ENCODE measurements at regions not wholly inside any gene's neighbourhood (a gene's known extent, or its start where the extent isn't known, plus 50 kb on each side); places are given as distances from the start of the nearest gene placed in this dataset.

GRCh38 chr5:33043343-33043997 is 332.3 kb downstream of the NPR3 start:
- DNase-seq (ENCODE audit: insufficient read length) = no peak
- TF ChIP-seq TAF1 (IDR thresholded peaks at IDR 0.05; ENCODE audit: borderline replicate concordance, low read depth, low read length) = no peak
- no peak for TF ChIP-seq POLR2AphosphoS5 (IDR thresholded peaks at IDR 0.05; ENCODE audit: low read depth, low read length)
- no peak for TF ChIP-seq POLR2A (IDR thresholded peaks at IDR 0.05; ENCODE audit: low read depth, low read length)
- no peak for FAIRE-seq

- FAIRE-seq (no peak), DNase-seq (ENCODE audit: insufficient read length) (no peak)
- TF ChIP-seq TAF1 (IDR thresholded peaks at IDR 0.05; ENCODE audit: borderline replicate concordance, low read depth, low read length) (no peak), POLR2A (IDR thresholded peaks at IDR 0.05; ENCODE audit: low read depth, low read length) (no peak), POLR2AphosphoS5 (IDR thresholded peaks at IDR 0.05; ENCODE audit: low read depth, low read length) (no peak)
These were observed 335.0 kb downstream of the NPR3 start for GRCh38 chr5:33046091-33046490.

GRCh38 chr5:33048315-33048714 is 337.2 kb downstream of the NPR3 start:
- TF ChIP-seq POLR2AphosphoS5 (IDR thresholded peaks at IDR 0.05; ENCODE audit: low read depth, low read length) = no peak
- TF ChIP-seq POLR2A (IDR thresholded peaks at IDR 0.05; ENCODE audit: low read depth, low read length) = no peak
- no peak for TF ChIP-seq TAF1 (IDR thresholded peaks at IDR 0.05; ENCODE audit: borderline replicate concordance, low read depth, low read length)
- no peak for DNase-seq (ENCODE audit: insufficient read length)
- FAIRE-seq = no peak

GRCh38 chr5:33049298-33049697 is 338.2 kb downstream of the NPR3 start:
- FAIRE-seq = no peak
- no peak for DNase-seq (ENCODE audit: insufficient read length)

GRCh38 chr5:33049842-33050241 is 338.7 kb downstream of the NPR3 start:
- no peak for TF ChIP-seq TAF1 (IDR thresholded peaks at IDR 0.05; ENCODE audit: borderline replicate concordance, low read depth, low read length)
- TF ChIP-seq POLR2AphosphoS5 (IDR thresholded peaks at IDR 0.05; ENCODE audit: low read depth, low read length) = no peak
- no peak for TF ChIP-seq POLR2A (IDR thresholded peaks at IDR 0.05; ENCODE audit: low read depth, low read length)
- no peak for DNase-seq (ENCODE audit: insufficient read length)
- FAIRE-seq = no peak

More at GRCh38 chr5:33049298-33049697, 338.2 kb downstream of the NPR3 start:
- no peak for TF ChIP-seq POLR2AphosphoS5 (IDR thresholded peaks at IDR 0.05; ENCODE audit: low read depth, low read length)
- TF ChIP-seq POLR2A (IDR thresholded peaks at IDR 0.05; ENCODE audit: low read depth, low read length) = no peak
- no peak for TF ChIP-seq TAF1 (IDR thresholded peaks at IDR 0.05; ENCODE audit: borderline replicate concordance, low read depth, low read length)

GRCh38 chr5:33059081-33059480 is 348.0 kb downstream of the NPR3 start:
- TF ChIP-seq POLR2AphosphoS5 (IDR thresholded peaks at IDR 0.05; ENCODE audit: low read depth, low read length) = no peak
- TF ChIP-seq TAF1 (IDR thresholded peaks at IDR 0.05; ENCODE audit: borderline replicate concordance, low read depth, low read length) = no peak
- TF ChIP-seq POLR2A (IDR thresholded peaks at IDR 0.05; ENCODE audit: low read depth, low read length) = no peak
- FAIRE-seq (no peak), DNase-seq (ENCODE audit: insufficient read length) (no peak)

GRCh38 chr5:33065131-33065530 is 354.0 kb downstream of the NPR3 start:
- DNase-seq (ENCODE audit: insufficient read length) (no peak), FAIRE-seq (no peak)
- no peak for TF ChIP-seq TAF1 (IDR thresholded peaks at IDR 0.05; ENCODE audit: borderline replicate concordance, low read depth, low read length)
- no peak for TF ChIP-seq POLR2A (IDR thresholded peaks at IDR 0.05; ENCODE audit: low read depth, low read length)
- no peak for TF ChIP-seq POLR2AphosphoS5 (IDR thresholded peaks at IDR 0.05; ENCODE audit: low read depth, low read length)

GRCh38 chr5:33067291-33067690 is 356.2 kb downstream of the NPR3 start:
- FAIRE-seq = no peak
- no peak for DNase-seq (ENCODE audit: insufficient read length)
- TF ChIP-seq POLR2A (IDR thresholded peaks at IDR 0.05; ENCODE audit: low read depth, low read length) (no peak), TAF1 (IDR thresholded peaks at IDR 0.05; ENCODE audit: borderline replicate concordance, low read depth, low read length) (no peak), POLR2AphosphoS5 (IDR thresholded peaks at IDR 0.05; ENCODE audit: low read depth, low read length) (no peak)

- FAIRE-seq (no peak), DNase-seq (ENCODE audit: insufficient read length) (no peak)
- TF ChIP-seq POLR2AphosphoS5 (IDR thresholded peaks at IDR 0.05; ENCODE audit: low read depth, low read length) = no peak
- no peak for TF ChIP-seq POLR2A (IDR thresholded peaks at IDR 0.05; ENCODE audit: low read depth, low read length)
- no peak for TF ChIP-seq TAF1 (IDR thresholded peaks at IDR 0.05; ENCODE audit: borderline replicate concordance, low read depth, low read length)
These were observed 357.7 kb downstream of the NPR3 start for GRCh38 chr5:33068786-33069185.

- TF ChIP-seq POLR2AphosphoS5 (IDR thresholded peaks at IDR 0.05; ENCODE audit: low read depth, low read length) (no peak), POLR2A (IDR thresholded peaks at IDR 0.05; ENCODE audit: low read depth, low read length) (no peak), TAF1 (IDR thresholded peaks at IDR 0.05; ENCODE audit: borderline replicate concordance, low read depth, low read length) (no peak)
- DNase-seq (ENCODE audit: insufficient read length) (no peak), FAIRE-seq (no peak)
These were observed 361.2 kb downstream of the NPR3 start for GRCh38 chr5:33072296-33072695.

- TF ChIP-seq POLR2A (IDR thresholded peaks at IDR 0.05; ENCODE audit: low read depth, low read length) (no peak), POLR2AphosphoS5 (IDR thresholded peaks at IDR 0.05; ENCODE audit: low read depth, low read length) (no peak), TAF1 (IDR thresholded peaks at IDR 0.05; ENCODE audit: borderline replicate concordance, low read depth, low read length) (no peak)
- FAIRE-seq = no peak
- DNase-seq (ENCODE audit: insufficient read length) = no peak
These were observed 361.6 kb downstream of the NPR3 start for GRCh38 chr5:33072726-33073125.

GRCh38 chr5:33073881-33074327 is 362.8 kb downstream of the NPR3 start:
- FAIRE-seq = no peak
- TF ChIP-seq POLR2AphosphoS5 (IDR thresholded peaks at IDR 0.05; ENCODE audit: low read depth, low read length) = no peak
- TF ChIP-seq POLR2A (IDR thresholded peaks at IDR 0.05; ENCODE audit: low read depth, low read length) = no peak
- no peak for TF ChIP-seq TAF1 (IDR thresholded peaks at IDR 0.05; ENCODE audit: borderline replicate concordance, low read depth, low read length)
- no peak for DNase-seq (ENCODE audit: insufficient read length)
